ENCODE measurements at regions not wholly inside any gene's neighbourhood (a gene's known extent, or its start where the extent isn't known, plus 50 kb on each side); places are given as distances from the start of the nearest gene placed in this dataset.
"Not testable (repeated sequence)": the region's sequence is repeated elsewhere in the genome, so short reads cannot be mapped to it uniquely, and the experiment has no call there.

DNA sequence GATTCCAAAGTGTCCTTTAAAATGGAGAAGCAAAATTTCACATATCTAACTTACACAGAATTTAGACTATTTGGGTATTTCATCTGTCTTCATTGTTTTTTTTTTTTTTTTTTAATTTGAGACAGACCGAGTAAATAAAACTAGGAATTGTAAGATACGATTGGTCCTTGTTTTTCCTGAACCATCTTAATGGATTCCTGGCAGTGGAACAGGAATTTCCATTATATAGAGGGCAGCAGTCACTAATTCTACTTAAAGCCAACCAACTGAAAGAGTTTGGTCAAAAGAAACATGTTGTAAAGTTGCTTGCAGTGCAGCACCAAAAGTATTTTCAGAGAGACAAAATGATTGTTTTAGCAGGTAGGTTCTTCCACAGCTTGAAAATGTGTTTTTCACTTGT lies 72.5 kb upstream of the HGF start:
- TF ChIP-seq, protein P1, sequence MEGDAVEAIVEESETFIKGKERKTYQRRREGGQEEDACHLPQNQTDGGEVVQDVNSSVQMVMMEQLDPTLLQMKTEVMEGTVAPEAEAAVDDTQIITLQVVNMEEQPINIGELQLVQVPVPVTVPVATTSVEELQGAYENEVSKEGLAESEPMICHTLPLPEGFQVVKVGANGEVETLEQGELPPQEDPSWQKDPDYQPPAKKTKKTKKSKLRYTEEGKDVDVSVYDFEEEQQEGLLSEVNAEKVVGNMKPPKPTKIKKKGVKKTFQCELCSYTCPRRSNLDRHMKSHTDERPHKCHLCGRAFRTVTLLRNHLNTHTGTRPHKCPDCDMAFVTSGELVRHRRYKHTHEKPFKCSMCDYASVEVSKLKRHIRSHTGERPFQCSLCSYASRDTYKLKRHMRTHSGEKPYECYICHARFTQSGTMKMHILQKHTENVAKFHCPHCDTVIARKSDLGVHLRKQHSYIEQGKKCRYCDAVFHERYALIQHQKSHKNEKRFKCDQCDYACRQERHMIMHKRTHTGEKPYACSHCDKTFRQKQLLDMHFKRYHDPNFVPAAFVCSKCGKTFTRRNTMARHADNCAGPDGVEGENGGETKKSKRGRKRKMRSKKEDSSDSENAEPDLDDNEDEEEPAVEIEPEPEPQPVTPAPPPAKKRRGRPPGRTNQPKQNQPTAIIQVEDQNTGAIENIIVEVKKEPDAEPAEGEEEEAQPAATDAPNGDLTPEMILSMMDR (IDR thresholded peaks at IDR 0.05; ENCODE audit: low read depth, low read length, missing control alignments), result no peak
- no peak for DNase-seq (ENCODE audit: low read depth)
- no peak overlapping the region for H3K4me3 ChIP-seq (ENCODE audit: low read depth, low read length)

GRCh38 chr7:81839708-81840369 lies 70.0 kb upstream of the HGF start:
- TF ChIP-seq, protein P1 (IDR thresholded peaks at IDR 0.05; ENCODE audit: low read depth, low read length, missing control alignments), result no peak
- DNase-seq (ENCODE audit: low read depth), result no peak

GRCh38 chr7:81833401-81833800 lies 63.6 kb upstream of the HGF start:
- no peak for DNase-seq (ENCODE audit: low read depth)
- TF ChIP-seq, protein P1 (IDR thresholded peaks at IDR 0.05; ENCODE audit: low read depth, low read length, missing control alignments), result no peak
- H3K4me3 ChIP-seq (ENCODE audit: low read depth, low read length), result no peak overlapping the region

More at GRCh38 chr7:81839708-81840369, 70.0 kb upstream of the HGF start:
- H3K4me3 ChIP-seq (ENCODE audit: low read depth, low read length), result no peak overlapping the region

DNA sequence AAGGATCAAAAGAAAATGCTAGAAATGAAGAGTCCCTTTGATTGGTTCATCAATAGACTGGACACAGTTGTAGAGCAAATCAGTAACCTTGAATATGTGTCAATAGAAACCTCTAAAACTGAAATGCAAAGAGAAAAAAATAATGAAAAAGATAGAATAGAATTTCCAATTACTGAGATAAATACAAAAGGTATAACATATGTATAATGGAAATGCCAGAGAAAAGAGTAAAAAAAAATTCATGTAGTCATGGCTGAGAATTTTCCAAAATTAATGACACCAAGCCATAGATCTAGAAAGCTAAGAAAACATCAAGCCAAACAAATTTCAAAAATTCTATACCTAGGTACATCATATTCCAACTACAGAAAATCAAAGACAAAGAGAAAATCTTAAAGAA lies 62.0 kb upstream of the HGF start:
- TF ChIP-seq, protein P1 (IDR thresholded peaks at IDR 0.05; ENCODE audit: low read depth, low read length, missing control alignments), result no peak
- no peak for DNase-seq (ENCODE audit: low read depth)
- H3K4me3 ChIP-seq (ENCODE audit: low read depth, low read length), result no peak overlapping the region

DNA sequence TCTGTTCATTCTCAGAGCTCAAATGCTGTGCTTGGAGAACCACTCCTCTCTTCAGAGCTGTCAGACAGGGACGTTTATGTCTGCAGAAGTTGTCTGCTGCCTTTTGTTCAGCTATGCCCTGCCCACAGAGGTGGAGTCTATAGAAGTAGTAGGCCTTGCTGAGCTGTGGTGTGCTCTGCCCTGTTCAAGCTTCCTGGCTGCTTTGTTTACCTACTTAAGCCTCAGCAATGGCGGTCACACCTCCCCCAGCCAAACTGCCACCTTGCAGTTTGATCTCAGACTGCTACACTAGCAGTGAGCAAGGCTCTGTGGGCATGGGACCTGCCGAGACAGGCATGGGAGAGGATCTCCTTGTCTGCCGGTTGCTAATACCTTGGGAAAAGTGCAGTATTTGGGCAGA lies 59.7 kb upstream of the HGF start:
- H3K4me3 ChIP-seq (ENCODE audit: low read depth, low read length); DNase-seq (ENCODE audit: low read depth): not testable (repeated sequence)

DNA sequence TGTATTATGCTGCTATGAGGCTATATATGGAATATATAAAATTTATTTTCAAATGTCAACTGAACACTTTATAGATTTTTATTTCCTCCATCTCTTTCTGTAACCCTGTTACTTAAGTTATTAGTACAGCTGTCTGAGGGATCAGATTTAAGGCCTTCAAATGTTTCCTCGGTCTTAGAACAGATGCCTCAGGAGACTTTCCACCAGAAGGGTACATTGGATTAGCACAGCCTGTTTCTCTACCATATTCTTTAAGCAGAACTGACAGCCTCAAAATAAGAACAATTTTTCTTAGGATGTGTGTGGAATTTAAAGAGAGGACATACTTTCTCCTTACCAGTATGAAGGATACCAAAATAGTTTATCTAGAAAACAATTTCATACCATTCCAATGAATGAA lies 53.0 kb upstream of the HGF start:
- DNase-seq (ENCODE audit: low read depth), result no peak
- H3K4me3 ChIP-seq (ENCODE audit: low read depth, low read length), result no peak overlapping the region

GRCh38 chr7:81819861-81820260 lies 50.0 kb upstream of the HGF start:
- TF ChIP-seq, protein P1 (IDR thresholded peaks at IDR 0.05; ENCODE audit: low read depth, low read length, missing control alignments), result no peak
- no peak for DNase-seq (ENCODE audit: low read depth)
- no peak overlapping the region for H3K4me3 ChIP-seq (ENCODE audit: low read depth, low read length)

More for the DNA sequence above, 53.0 kb upstream of the HGF start:
- TF ChIP-seq, protein P1 (IDR thresholded peaks at IDR 0.05; ENCODE audit: low read depth, low read length, missing control alignments), result no peak

Data from GM12864 (cell line).